Lung (tissue), 11 donors: ENCODE measurements at regions not wholly inside any gene's neighbourhood (a gene's known extent, or its start where the extent isn't known, plus 50 kb on each side); places are given as distances from the start of the nearest gene placed in this dataset.

Source experiments
- ATAC-seq: fragments of 200-7000 bp; cut with Tn5 transposase; one replicate; pipeline ENCODE4 v1.9.1; 2020; ENCODE audit warnings: moderate number of reproducible peaks; ENCODE audit not compliant: insufficient read depth, low FRiP score
- DNase-seq, 3 donors: peaks; one replicate each; pipeline ENCODE4 v3.0.0-alpha.2; 2013 to 2017
- H3K27ac ChIP-seq, 2 donors: one replicate each; pipeline ENCODE4 v1.5.1; 2013; ENCODE audit warnings: mild to moderate bottlenecking in 2 of 2, moderate library complexity in 2 of 2, control low read depth in 1 of 2, inconsistent platforms in 1 of 2, low read depth in 1 of 2, low read length in 1 of 2
- H3K27me3 ChIP-seq, 3 donors: one replicate each; pipeline ENCODE4 v1.5.1; 2013; ENCODE audit warnings: low read length in 2 of 3; ENCODE audit not compliant: control insufficient read depth in 3 of 3, insufficient read depth in 3 of 3
- H3K36me3 ChIP-seq, 4 donors: one replicate each; pipeline ENCODE4 v1.5.1; 2013; ENCODE audit warnings: low read length in 4 of 4, mild to moderate bottlenecking in 1 of 4, moderate library complexity in 1 of 4; ENCODE audit not compliant: control insufficient read depth in 4 of 4, insufficient read depth in 4 of 4
- H3K4me1 ChIP-seq, 5 donors: one replicate each; pipeline ENCODE4 v1.5.1; 2013; ENCODE audit warnings: low read length in 5 of 5, mild to moderate bottlenecking in 2 of 5, moderate library complexity in 1 of 5; ENCODE audit not compliant: control insufficient read depth in 5 of 5, insufficient read depth in 5 of 5
- H3K4me3 ChIP-seq: one replicate; pipeline ENCODE4 v1.5.1; 2013; ENCODE audit warnings: mild to moderate bottlenecking, control low read depth, moderate library complexity
- H3K9ac ChIP-seq, 2 donors: one replicate each; pipeline ENCODE4 v1.5.1; 2013; ENCODE audit warnings: low read length in 2 of 2, control low read depth in 1 of 2; ENCODE audit not compliant: insufficient read depth in 1 of 2
- H3K9me3 ChIP-seq, 4 donors: one replicate each; pipeline ENCODE4 v1.5.1; 2013; ENCODE audit warnings: low read length in 3 of 4, mild to moderate bottlenecking in 1 of 4, moderate library complexity in 1 of 4; ENCODE audit not compliant: control insufficient read depth in 4 of 4, insufficient read depth in 3 of 4
- WGBS, 2 donors: extraction: QIAGEN DNeasy Blood & Tissue Kit; methylation state at CpG; one replicate each; pipeline ENCODE4 v1.1.7; 2013; 5-methylcytosine and 5-hydroxymethylcytosine counted together
- TF ChIP-seq, protein P1 (sequence below): IDR thresholded peaks from 2 replicates; pipeline ENCODE4 v1.5.1; 2012; ENCODE audit warnings: mild to moderate bottlenecking; ENCODE audit errors: control extremely low read depth, extremely low read depth
- donor health status: control.
- donor health status: control.
- donor health status: Bipolar disorder and iron deficiency.
- donor health status: healthy.
- donor health status: DM: yes; HTN: yes; CAD: no.

DNA sequence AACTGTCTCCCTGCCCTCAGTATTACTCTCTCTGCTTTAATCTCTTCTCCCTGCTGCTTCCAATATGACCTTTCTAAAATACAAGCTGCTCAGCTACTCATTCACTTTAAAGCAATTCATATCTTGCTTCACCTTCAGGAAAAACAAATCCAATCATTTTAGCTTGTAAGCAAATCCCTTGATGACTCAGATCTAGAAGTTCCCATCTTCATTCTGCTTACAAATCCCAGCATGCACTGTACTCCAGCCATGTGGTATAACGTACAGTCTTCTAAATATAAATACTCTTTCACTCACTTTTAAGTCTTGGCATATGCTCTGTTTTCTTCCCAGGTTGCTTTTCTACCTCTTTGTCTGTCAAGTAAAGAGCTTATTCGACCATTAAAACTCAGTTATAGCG, 1009.1 kb upstream of the SEMA6D start:
- no peak overlapping the region for H3K27ac ChIP-seq
- H3K9me3 ChIP-seq: peaks cover 0 to 5% (median 0%) of the 10 kb centered on the region in 4 donors
- WGBS, 2 donors: 66 to 67% methylated on average over 3 of the region's 3 CpGs
- DNase-seq (no peak), ATAC-seq (no peak)
- no peak overlapping the region for H3K4me3 ChIP-seq
- H3K36me3 ChIP-seq: no peaks in the 10 kb centered on the region
- H3K27me3 ChIP-seq: no peaks in the 10 kb centered on the region
- TF ChIP-seq, protein P1, sequence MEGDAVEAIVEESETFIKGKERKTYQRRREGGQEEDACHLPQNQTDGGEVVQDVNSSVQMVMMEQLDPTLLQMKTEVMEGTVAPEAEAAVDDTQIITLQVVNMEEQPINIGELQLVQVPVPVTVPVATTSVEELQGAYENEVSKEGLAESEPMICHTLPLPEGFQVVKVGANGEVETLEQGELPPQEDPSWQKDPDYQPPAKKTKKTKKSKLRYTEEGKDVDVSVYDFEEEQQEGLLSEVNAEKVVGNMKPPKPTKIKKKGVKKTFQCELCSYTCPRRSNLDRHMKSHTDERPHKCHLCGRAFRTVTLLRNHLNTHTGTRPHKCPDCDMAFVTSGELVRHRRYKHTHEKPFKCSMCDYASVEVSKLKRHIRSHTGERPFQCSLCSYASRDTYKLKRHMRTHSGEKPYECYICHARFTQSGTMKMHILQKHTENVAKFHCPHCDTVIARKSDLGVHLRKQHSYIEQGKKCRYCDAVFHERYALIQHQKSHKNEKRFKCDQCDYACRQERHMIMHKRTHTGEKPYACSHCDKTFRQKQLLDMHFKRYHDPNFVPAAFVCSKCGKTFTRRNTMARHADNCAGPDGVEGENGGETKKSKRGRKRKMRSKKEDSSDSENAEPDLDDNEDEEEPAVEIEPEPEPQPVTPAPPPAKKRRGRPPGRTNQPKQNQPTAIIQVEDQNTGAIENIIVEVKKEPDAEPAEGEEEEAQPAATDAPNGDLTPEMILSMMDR: no peak
- no peak overlapping the region for H3K9ac ChIP-seq
- H3K4me1 ChIP-seq: no peaks in the 10 kb centered on the region

DNA sequence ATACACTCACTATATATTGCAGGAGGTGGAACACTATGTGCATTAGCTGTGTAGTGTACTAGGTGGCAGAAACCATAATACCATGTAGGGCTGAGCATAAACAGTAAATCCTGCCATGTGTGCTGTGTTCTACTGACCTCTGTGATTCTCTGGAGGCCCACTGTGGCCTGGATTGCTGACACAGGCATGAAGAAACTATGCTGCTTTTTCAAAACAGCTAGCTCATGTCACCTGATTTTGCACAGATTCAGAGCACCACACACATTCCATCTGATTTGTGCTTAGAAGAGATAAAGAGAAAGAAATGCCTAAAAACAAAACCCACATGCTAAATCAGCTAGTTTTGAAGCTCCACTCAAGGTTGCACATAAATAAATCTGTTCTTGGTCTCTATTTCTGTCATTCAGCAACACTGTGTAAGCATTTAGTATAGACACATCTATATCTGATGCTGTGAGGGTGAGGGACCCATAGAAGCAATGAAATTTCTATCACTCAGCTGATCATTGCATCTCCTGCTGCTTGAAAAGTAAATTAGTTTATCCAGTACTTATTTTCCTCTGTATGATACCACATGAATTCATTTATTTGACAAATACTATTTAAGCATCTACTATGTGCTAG, 1007.7 kb upstream of the SEMA6D start:
- no peak for ATAC-seq
- Histone ChIP-seq H3K9ac (no peak overlapping the region), H3K4me1 (no peaks in the 10 kb centered on the region), H3K27ac (no peak overlapping the region), H3K27me3 (no peaks in the 10 kb centered on the region), H3K36me3 (no peaks in the 10 kb centered on the region), H3K9me3 (peaks cover 0 to 5% (median 0%) of the 10 kb centered on the region in 4 donors), H3K4me3 (no peak overlapping the region)
- TF ChIP-seq, protein P1: no peak
- DNase-seq: peak in 1 of 3 donors; percentile 4

DNA sequence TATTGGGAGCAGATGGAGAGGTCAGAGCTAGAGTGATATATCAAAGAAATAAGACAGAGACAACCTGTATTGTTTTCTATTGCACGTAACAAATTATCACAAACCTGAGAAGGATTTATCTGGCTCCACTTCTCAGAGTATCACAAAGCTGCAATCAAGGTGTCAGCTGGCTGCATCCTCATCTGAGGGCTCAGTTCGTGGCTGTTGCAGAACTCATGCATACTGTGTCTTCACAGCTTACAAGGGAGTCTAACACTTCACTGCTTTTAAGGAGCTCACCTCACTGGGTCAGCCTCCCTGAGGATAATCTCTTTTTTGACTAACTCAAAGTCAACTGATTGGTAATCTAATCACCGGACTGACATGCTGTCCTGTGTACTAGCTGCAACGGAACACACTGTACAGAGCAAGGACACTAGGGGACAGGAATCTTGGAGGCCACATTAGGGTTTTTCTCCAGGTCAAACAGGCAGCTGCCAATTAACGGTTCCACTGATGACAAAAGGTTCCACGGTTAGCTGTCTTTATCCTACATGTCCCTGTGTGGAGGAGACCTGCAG, 1006.8 kb upstream of the SEMA6D start:
- H3K36me3 ChIP-seq: no peaks in the 10 kb centered on the region
- no peak overlapping the region for H3K4me3 ChIP-seq
- DNase-seq (no peak), ATAC-seq (no peak)
- no peak overlapping the region for H3K9ac ChIP-seq
- TF ChIP-seq, protein P1: no peak
- H3K27me3 ChIP-seq: no peaks in the 10 kb centered on the region
- H3K9me3 ChIP-seq: peaks cover 0 to 5% (median 0%) of the 10 kb centered on the region in 4 donors
- H3K27ac ChIP-seq: no peak overlapping the region
- WGBS, 2 donors: 77 to 85% methylated on average over 6 of the region's 6 CpGs
- H3K4me1 ChIP-seq: no peaks in the 10 kb centered on the region

DNA sequence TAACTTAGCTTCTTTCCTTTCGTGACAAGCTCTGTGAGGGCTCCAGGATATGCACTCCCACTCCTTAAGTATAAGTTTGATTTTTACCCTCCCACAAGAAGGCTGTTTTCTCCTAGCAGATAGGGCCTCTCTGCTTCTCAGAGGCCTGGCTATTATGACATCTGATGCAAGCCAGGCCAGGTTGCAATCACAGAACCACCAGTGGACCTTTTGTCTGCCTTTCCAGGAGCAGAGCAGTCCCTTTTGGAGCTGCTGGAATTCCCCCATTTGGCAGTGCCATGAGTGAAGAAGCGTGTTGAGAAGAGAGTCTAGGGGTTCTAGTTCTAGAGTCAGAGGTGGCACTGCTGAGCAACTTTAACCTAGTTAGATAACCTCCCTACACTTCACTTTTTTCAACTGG, 1004.3 kb upstream of the SEMA6D start:
- no peak overlapping the region for H3K27ac ChIP-seq
- no peaks in the 10 kb centered on the region for H3K36me3 ChIP-seq
- H3K9me3 ChIP-seq: peaks cover 0 to 2% (median 0%) of the 10 kb centered on the region in 4 donors
- H3K27me3 ChIP-seq: no peaks in the 10 kb centered on the region
- TF ChIP-seq, protein P1: no peak
- DNase-seq: no peak
- 83 to 89% methylated on average over 2 of the region's 2 CpGs for WGBS, 2 donors
- no peak overlapping the region for H3K4me3 ChIP-seq
- H3K9ac ChIP-seq: no peak overlapping the region
- H3K4me1 ChIP-seq: no peaks in the 10 kb centered on the region
- no peak for ATAC-seq
